Trophoblast cell (in vitro differentiated cells and primary cell): ENCODE measurements at regions not wholly inside any gene's neighbourhood (a gene's known extent, or its start where the extent isn't known, plus 50 kb on each side); places are given as distances from the start of the nearest gene placed in this dataset.

Experiments
- DNase-seq, 2 donors: peaks; one replicate each; pipeline ENCODE4 v3.0.0-alpha.2; 2016
- H2AFZ ChIP-seq: 2 replicates; pipeline ENCODE4 v1.6.1; 2013; ENCODE audit warnings: low read length, moderate library complexity, mild to moderate bottlenecking; ENCODE audit not compliant: insufficient read depth, poor library complexity
- H2AK5ac ChIP-seq: 2 replicates; pipeline ENCODE4 v1.6.1; 2013; ENCODE audit warnings: mild to moderate bottlenecking, low read length
- H2BK120ac ChIP-seq: 2 replicates; pipeline ENCODE4 v1.6.1; 2013; ENCODE audit warnings: low read length, mild to moderate bottlenecking, moderate library complexity; ENCODE audit not compliant: insufficient read depth, poor library complexity
- H2BK12ac ChIP-seq: 2 replicates; pipeline ENCODE4 v1.6.1; 2013; ENCODE audit warnings: mild to moderate bottlenecking, low read length, moderate library complexity
- H2BK5ac ChIP-seq: 2 replicates; pipeline ENCODE4 v1.6.1; 2013; ENCODE audit warnings: low read length, low read depth, moderate library complexity, mild to moderate bottlenecking; ENCODE audit not compliant: poor library complexity
- H3K14ac ChIP-seq: 2 replicates; pipeline ENCODE4 v1.6.1; 2013; ENCODE audit warnings: mild to moderate bottlenecking, low read length
- H3K18ac ChIP-seq: 2 replicates; pipeline ENCODE4 v1.6.1; 2013; ENCODE audit warnings: mild to moderate bottlenecking, low read length
- H3K23ac ChIP-seq: 2 replicates; pipeline ENCODE4 v1.6.1; 2013; ENCODE audit warnings: low read length
- H3K27ac ChIP-seq: 2 replicates; pipeline ENCODE4 v1.5.1; 2013; ENCODE audit warnings: low read depth, mild to moderate bottlenecking, inconsistent platforms, low read length, moderate library complexity
- H3K27me3 ChIP-seq: 2 replicates; pipeline ENCODE4 v1.6.1; 2013; ENCODE audit warnings: inconsistent platforms, mild to moderate bottlenecking, low read length, moderate library complexity; ENCODE audit not compliant: insufficient read depth
- H3K36me3 ChIP-seq, 2 experiments: 1 replicate in 1 of 2; 2 replicates in 1 of 2; pipeline ENCODE4 v1.6.1; 2013; ENCODE audit warnings: low read length in 2 of 2, mild to moderate bottlenecking in 2 of 2, moderate library complexity in 1 of 2; ENCODE audit not compliant: insufficient read depth in 2 of 2, control insufficient read depth in 1 of 2
- H3K4ac ChIP-seq: 2 replicates; pipeline ENCODE4 v1.6.1; 2013; ENCODE audit warnings: low read depth, mild to moderate bottlenecking, low read length, moderate library complexity
- H3K4me1 ChIP-seq, 2 experiments: 1 replicate in 1 of 2; 2 replicates in 1 of 2; pipeline ENCODE4 v1.6.1; 2013; ENCODE audit warnings: low read length in 2 of 2, mild to moderate bottlenecking in 2 of 2, moderate library complexity in 1 of 2; ENCODE audit not compliant: insufficient read depth in 2 of 2, control insufficient read depth in 1 of 2
- H3K4me2 ChIP-seq: 2 replicates; pipeline ENCODE4 v1.6.1; 2013; ENCODE audit warnings: inconsistent platforms, mild to moderate bottlenecking, low read length, moderate library complexity
- H3K4me3 ChIP-seq: 2 replicates; pipeline ENCODE4 v1.5.1; 2013; ENCODE audit warnings: mild to moderate bottlenecking, low read depth, low read length, inconsistent platforms
- H3K79me1 ChIP-seq: one replicate; pipeline ENCODE4 v1.6.1; 2013; ENCODE audit warnings: low read length
- H3K79me2 ChIP-seq: 2 replicates; pipeline ENCODE4 v1.6.1; 2013; ENCODE audit warnings: low read length, mild to moderate bottlenecking; ENCODE audit not compliant: control insufficient read depth, insufficient read depth, poor library complexity
- H3K9ac ChIP-seq: 2 replicates; pipeline ENCODE4 v1.6.1; 2013; ENCODE audit warnings: mild to moderate bottlenecking, low read length
- H3K9me3 ChIP-seq: 2 replicates; pipeline ENCODE4 v1.6.1; 2013; ENCODE audit warnings: low read depth, mild to moderate bottlenecking, control low read depth, inconsistent platforms, low read length; ENCODE audit not compliant: insufficient read depth
- H4K12ac ChIP-seq: 2 replicates; pipeline ENCODE4 v1.6.1; 2013; ENCODE audit warnings: low read depth, mild to moderate bottlenecking, low read length, moderate library complexity
- H4K8ac ChIP-seq: 2 replicates; pipeline ENCODE4 v1.6.1; 2013; ENCODE audit warnings: low read depth, mild to moderate bottlenecking, low read length, moderate library complexity
- H4K91ac ChIP-seq: one replicate; pipeline ENCODE4 v1.6.1; 2013; ENCODE audit warnings: low read depth, mild to moderate bottlenecking, low read length, moderate library complexity
- WGBS: extraction: QIAGEN DNeasy Blood & Tissue Kit; methylation state at CpG from one replicate; pipeline ENCODE4 v1.1.7; 2013; ENCODE audit warnings: missing lambda C conversion rate; ENCODE audit not compliant: insufficient read length, insufficient coverage; ENCODE audit errors: extremely low coverage; 5-methylcytosine and 5-hydroxymethylcytosine counted together

DNA sequence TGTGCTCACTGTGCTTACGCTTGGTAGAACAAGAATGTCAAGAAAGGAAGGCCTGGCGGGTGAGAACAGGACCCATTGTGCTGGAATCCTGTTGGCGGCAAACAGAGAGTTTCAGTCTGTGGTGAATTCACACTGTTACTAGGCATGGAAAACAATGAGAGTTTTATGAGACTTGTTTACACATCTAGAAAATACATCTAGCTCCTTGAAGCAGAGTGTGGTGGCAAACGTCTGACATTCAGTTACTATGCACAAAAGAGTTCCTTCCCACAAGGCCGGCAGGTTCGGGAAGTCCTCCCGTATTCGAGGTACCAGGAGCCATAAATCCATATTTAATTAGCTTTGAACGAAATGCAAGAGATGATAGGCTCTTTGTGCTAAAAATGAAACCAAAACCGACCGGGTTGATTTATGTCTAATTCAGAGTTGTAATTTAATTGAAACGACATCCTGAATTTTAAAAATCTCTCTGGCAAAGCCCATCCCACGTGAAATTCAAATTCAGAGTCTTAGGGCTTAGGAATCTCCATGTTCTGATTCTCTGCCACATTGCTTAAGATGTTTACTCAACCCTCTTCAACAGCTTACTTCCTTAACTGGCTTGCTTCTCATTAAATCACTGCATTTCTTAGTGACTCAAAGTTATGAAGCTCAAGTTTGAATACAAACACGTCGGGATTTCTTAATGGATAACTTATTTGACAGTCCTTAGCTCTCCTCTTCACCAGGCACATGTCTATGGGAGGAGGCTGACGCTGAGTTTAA is 299.9 kb upstream of the PITRM1 start:
- H2BK5ac ChIP-seq, result no peak overlapping the region
- peak overlapping the region; percentile 23 for H3K27ac ChIP-seq
- peaks cover 16 to 25% of the 10 kb centered on the region in 2 experiments for H3K4me1 ChIP-seq
- no peaks in the 10 kb centered on the region for H3K9me3 ChIP-seq
- peak overlapping the region; percentile 79 for H2BK120ac ChIP-seq
- no peak overlapping the region for H3K4ac ChIP-seq
- no peaks in the 10 kb centered on the region for H3K27me3 ChIP-seq
- peak in 1 of 2 donors; percentile 69 for DNase-seq
- H4K8ac ChIP-seq, result peak overlapping the region; percentile 25
- H3K4me3 ChIP-seq, result no peak overlapping the region
- peak overlapping the region; percentile 0 for H2AFZ ChIP-seq
- peaks cover 3% of the 10 kb centered on the region for H3K79me2 ChIP-seq
- H2BK12ac ChIP-seq, result peak overlapping the region; percentile 69
- H3K79me1 ChIP-seq, result peaks cover 29% of the 10 kb centered on the region
- H2AK5ac ChIP-seq, result no peak overlapping the region
- no peak overlapping the region for H4K12ac ChIP-seq
- H3K23ac ChIP-seq, result no peak overlapping the region
- H3K36me3 ChIP-seq, result no peaks in the 10 kb centered on the region
- peak overlapping the region; percentile 68 for H4K91ac ChIP-seq
- H3K4me2 ChIP-seq, result no peak overlapping the region
- H3K14ac ChIP-seq, result peak overlapping the region; percentile 53
- no CpG with 5 or more reads among the region's 16 CpGs for WGBS
- no peak overlapping the region for H3K9ac ChIP-seq
- H3K18ac ChIP-seq, result peak overlapping the region; percentile 16

DNA sequence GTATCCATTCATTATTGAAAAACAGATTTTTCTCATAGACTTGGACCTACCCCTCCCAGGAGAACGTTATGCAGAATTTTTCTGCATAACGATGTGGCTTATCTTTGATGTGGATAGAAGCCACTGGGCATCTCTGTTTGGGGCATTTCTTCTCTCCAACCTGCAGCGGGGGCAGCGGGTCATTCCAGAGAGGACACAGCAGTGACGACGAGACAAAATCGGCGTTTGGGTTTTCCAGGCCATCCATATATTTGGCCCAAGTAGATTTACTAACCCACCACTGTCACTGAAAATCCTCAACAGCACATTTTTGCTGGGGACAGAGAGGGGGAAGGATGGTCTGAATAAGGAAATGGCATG is 299.3 kb upstream of the PITRM1 start:
- Histone ChIP-seq H3K4me2 (no peak overlapping the region), H4K12ac (no peak overlapping the region), H4K8ac (peak overlapping the region; percentile 25), H3K9ac (no peak overlapping the region), H3K4me1 (peaks cover 19 to 30% of the 10 kb centered on the region in 2 experiments), H3K27me3 (no peaks in the 10 kb centered on the region), H2AK5ac (no peak overlapping the region), H3K4me3 (no peak overlapping the region), H3K23ac (no peak overlapping the region), H3K4ac (no peak overlapping the region), H3K79me1 (peaks cover 32% of the 10 kb centered on the region), H3K79me2 (peaks cover 3% of the 10 kb centered on the region), H2AFZ (peak overlapping the region; percentile 0), H3K14ac (peak overlapping the region; percentile 53), H4K91ac (peak overlapping the region; percentile 68), H2BK12ac (peak overlapping the region; percentile 69), H3K27ac (peak overlapping the region; percentile 23), H3K9me3 (no peaks in the 10 kb centered on the region), H3K18ac (peak overlapping the region; percentile 16), H2BK120ac (peak overlapping the region; percentile 79), H2BK5ac (no peak overlapping the region), H3K36me3 (no peaks in the 10 kb centered on the region)
- no CpG with 5 or more reads among the region's 8 CpGs for WGBS
- DNase-seq, result no peak

GRCh38 chr10:3471472-3471871 is 298.9 kb upstream of the PITRM1 start:
- H3K4ac ChIP-seq, result no peak overlapping the region
- no peak overlapping the region for H2BK5ac ChIP-seq
- no peak overlapping the region for H2AFZ ChIP-seq
- H4K8ac ChIP-seq, result no peak overlapping the region
- H3K36me3 ChIP-seq, result no peaks in the 10 kb centered on the region
- no peaks in the 10 kb centered on the region for H3K9me3 ChIP-seq
- H3K9ac ChIP-seq, result no peak overlapping the region
- H3K4me2 ChIP-seq, result no peak overlapping the region
- H3K79me2 ChIP-seq, result peaks cover 3% of the 10 kb centered on the region
- no peak overlapping the region for H3K23ac ChIP-seq
- no peak overlapping the region for H3K14ac ChIP-seq
- H3K18ac ChIP-seq, result no peak overlapping the region
- H2AK5ac ChIP-seq, result no peak overlapping the region
- peak overlapping the region; percentile 60 for H4K91ac ChIP-seq
- no peak overlapping the region for H4K12ac ChIP-seq
- peaks cover 19 to 30% of the 10 kb centered on the region in 2 experiments for H3K4me1 ChIP-seq
- H2BK12ac ChIP-seq, result peak overlapping the region; percentile 69
- no peak overlapping the region for H3K4me3 ChIP-seq
- H3K27me3 ChIP-seq, result no peaks in the 10 kb centered on the region
- H3K27ac ChIP-seq, result no peak overlapping the region
- no peak overlapping the region for H2BK120ac ChIP-seq
- H3K79me1 ChIP-seq, result peaks cover 32% of the 10 kb centered on the region
- no CpG with 5 or more reads among the region's 10 CpGs for WGBS
- DNase-seq, result no peak

GRCh38 chr10:3470191-3470590 is 297.6 kb upstream of the PITRM1 start:
- H2BK120ac ChIP-seq, result peak overlapping the region; percentile 8
- H3K4ac ChIP-seq, result peak overlapping the region; percentile 9
- no peaks in the 10 kb centered on the region for H3K36me3 ChIP-seq
- H4K12ac ChIP-seq, result no peak overlapping the region
- H4K91ac ChIP-seq, result peak overlapping the region; percentile 45
- no peak overlapping the region for H3K9ac ChIP-seq
- no peak overlapping the region for H3K4me3 ChIP-seq
- peaks cover 3% of the 10 kb centered on the region for H3K79me2 ChIP-seq
- no peak overlapping the region for H3K14ac ChIP-seq
- H3K27me3 ChIP-seq, result no peaks in the 10 kb centered on the region
- no peak overlapping the region for H2AFZ ChIP-seq
- no peak overlapping the region for H3K27ac ChIP-seq
- H2BK12ac ChIP-seq, result peak overlapping the region; percentile 78
- H3K9me3 ChIP-seq, result no peaks in the 10 kb centered on the region
- no peak overlapping the region for H3K4me2 ChIP-seq
- peaks cover 23 to 32% of the 10 kb centered on the region in 2 experiments for H3K4me1 ChIP-seq
- no CpG with 5 or more reads among the region's 11 CpGs for WGBS
- peaks cover 36% of the 10 kb centered on the region for H3K79me1 ChIP-seq
- DNase-seq, result peak; percentile 72 to 76
- H3K23ac ChIP-seq, result no peak overlapping the region
- H2AK5ac ChIP-seq, result peak overlapping the region; percentile 81
- peak overlapping the region; percentile 14 for H3K18ac ChIP-seq
- H2BK5ac ChIP-seq, result peak overlapping the region; percentile 98
- no peak overlapping the region for H4K8ac ChIP-seq
